H9 (cell line): ENCODE measurements at regions not wholly inside any gene's neighbourhood (a gene's known extent, or its start where the extent isn't known, plus 50 kb on each side); places are given as distances from the start of the nearest gene placed in this dataset.

Experiments used
- DNase-seq: peaks from one replicate; pipeline ENCODE4 v3.0.0-alpha.2; 2017
- H2AFZ ChIP-seq: one replicate; pipeline ENCODE4 v1.6.1; 2013; ENCODE audit warnings: mild to moderate bottlenecking, low read length, control low read depth, moderate library complexity
- H2AK5ac ChIP-seq: 2 replicates; pipeline ENCODE4 v1.6.1; 2013; ENCODE audit warnings: low read length, control low read depth, mixed read lengths; ENCODE audit not compliant: insufficient read length
- H2BK120ac ChIP-seq: one replicate; pipeline ENCODE4 v1.6.1; 2013; ENCODE audit warnings: low read depth, mild to moderate bottlenecking, low read length, control low read depth, inconsistent platforms; ENCODE audit not compliant: poor library complexity, severe bottlenecking
- H2BK12ac ChIP-seq: 2 replicates; pipeline ENCODE4 v1.6.1; 2013; ENCODE audit warnings: low read length, control low read depth, mixed read lengths, low read depth; ENCODE audit not compliant: insufficient read length
- H2BK15ac ChIP-seq: 2 replicates; pipeline ENCODE4 v1.6.1; 2013; ENCODE audit warnings: low read depth, low read length, control low read depth
- H2BK20ac ChIP-seq: one replicate; pipeline ENCODE4 v1.6.1; 2013; ENCODE audit warnings: low read depth, mild to moderate bottlenecking, low read length, control low read depth, inconsistent platforms; ENCODE audit not compliant: poor library complexity, severe bottlenecking
- H2BK5ac ChIP-seq: 2 replicates; pipeline ENCODE4 v1.6.1; 2013; ENCODE audit warnings: low read length, control low read depth, mixed read lengths; ENCODE audit not compliant: insufficient read length
- H3K14ac ChIP-seq: 2 replicates; pipeline ENCODE4 v1.6.1; 2013; ENCODE audit warnings: low read length, control low read depth; ENCODE audit not compliant: insufficient read depth
- H3K18ac ChIP-seq: 2 replicates; pipeline ENCODE4 v1.6.1; 2013; ENCODE audit warnings: low read depth, mild to moderate bottlenecking, mixed read lengths, low read length, control low read depth; ENCODE audit not compliant: insufficient read length
- H3K23ac ChIP-seq: 2 replicates; pipeline ENCODE4 v1.6.1; 2013; ENCODE audit warnings: low read length, control low read depth, mixed read lengths, low read depth; ENCODE audit not compliant: insufficient read length
- H3K23me2 ChIP-seq: 2 replicates; pipeline ENCODE4 v1.6.1; 2013; ENCODE audit warnings: low read depth, mild to moderate bottlenecking, mixed read lengths, low read length, control low read depth; ENCODE audit not compliant: insufficient read length, poor library complexity, severe bottlenecking
- H3K27ac ChIP-seq: 2 replicates; pipeline ENCODE4 v1.5.1; 2013; ENCODE audit warnings: low read length, control low read depth, mixed read lengths, low read depth; ENCODE audit not compliant: insufficient read length
- H3K27me3 ChIP-seq: 2 replicates; pipeline ENCODE4 v1.6.1; 2013; ENCODE audit warnings: low read length, control low read depth, inconsistent platforms; ENCODE audit not compliant: insufficient read depth
- H3K4ac ChIP-seq: 2 replicates; pipeline ENCODE4 v1.6.1; 2013; ENCODE audit warnings: low read depth, mild to moderate bottlenecking, control low read depth, inconsistent platforms, low read length, moderate library complexity
- H3K4me1 ChIP-seq: 2 replicates; pipeline ENCODE4 v1.6.1; 2013; ENCODE audit warnings: low read length, control low read depth, inconsistent platforms; ENCODE audit not compliant: insufficient read depth
- H3K4me2 ChIP-seq: 2 replicates; pipeline ENCODE4 v1.6.1; 2013; ENCODE audit warnings: low read length, control low read depth, mixed read lengths; ENCODE audit not compliant: insufficient read length, insufficient read depth
- H3K56ac ChIP-seq: 2 replicates; pipeline ENCODE4 v1.6.1; 2013; ENCODE audit warnings: low read depth, mild to moderate bottlenecking, mixed read lengths, low read length, control low read depth; ENCODE audit not compliant: insufficient read length
- H3K79me1 ChIP-seq: 2 replicates; pipeline ENCODE4 v1.6.1; 2013; ENCODE audit warnings: low read depth, mild to moderate bottlenecking, moderate library complexity, low read length, control low read depth, inconsistent platforms; ENCODE audit not compliant: insufficient read depth, poor library complexity, severe bottlenecking
- H3K79me2 ChIP-seq: 2 replicates; pipeline ENCODE4 v1.6.1; 2013; ENCODE audit warnings: low read length, control low read depth, inconsistent platforms; ENCODE audit not compliant: insufficient read depth
- H3K9ac ChIP-seq: 2 replicates; pipeline ENCODE4 v1.6.1; 2013; ENCODE audit warnings: low read length, control low read depth, mixed read lengths; ENCODE audit not compliant: insufficient read length; ENCODE audit errors: extremely low read depth
- H3K9me3 ChIP-seq: one replicate; pipeline ENCODE4 v1.6.1; 2013; ENCODE audit warnings: low read depth, low read length, inconsistent platforms; ENCODE audit not compliant: control insufficient read depth
- H3T11ph ChIP-seq: one replicate; pipeline ENCODE4 v1.6.1; 2013; ENCODE audit warnings: mild to moderate bottlenecking, low read length, control low read depth, inconsistent platforms
- H4K20me1 ChIP-seq: one replicate; pipeline ENCODE4 v1.6.1; 2013; ENCODE audit not compliant: control insufficient read depth, insufficient read length, insufficient read depth
- H4K5ac ChIP-seq: 2 replicates; pipeline ENCODE4 v1.6.1; 2013; ENCODE audit warnings: low read depth, mild to moderate bottlenecking, mixed read lengths, low read length, control low read depth; ENCODE audit not compliant: insufficient read length
- H4K8ac ChIP-seq: replicated peaks from 2 replicates; pipeline ENCODE4 v1.6.1; 2013; ENCODE audit warnings: low read length, control low read depth, mixed read lengths, low read depth; ENCODE audit not compliant: insufficient read length
- H4K91ac ChIP-seq: 2 replicates; pipeline ENCODE4 v1.6.1; 2013; ENCODE audit warnings: low read depth, mild to moderate bottlenecking, moderate library complexity, mixed read lengths, low read length, control low read depth; ENCODE audit not compliant: insufficient read length
- H3K27ac Mint-ChIP-seq, 3 experiments: 2 replicates in 2 of 3; 3 replicates in 1 of 3; pipeline ENCODE4 v1.8.0; 2020 to 2021; ENCODE audit warnings: mixed read lengths in 3 of 3, mild to moderate bottlenecking in 1 of 3, moderate library complexity in 1 of 3
- H3K27me3 Mint-ChIP-seq: 2 replicates; pipeline ENCODE4 v1.8.0; 2021; ENCODE audit warnings: low read depth, mild to moderate bottlenecking, moderate library complexity, mixed read lengths
- H3K36me3 Mint-ChIP-seq, 3 experiments: 2 replicates in 2 of 3; 3 replicates in 1 of 3; pipeline ENCODE4 v1.8.0; 2020 to 2021; ENCODE audit warnings: low read depth in 3 of 3, mixed read lengths in 3 of 3; ENCODE audit not compliant: insufficient read depth in 1 of 3
- H3K4me1 Mint-ChIP-seq, 2 experiments: 2 replicates each; pipeline ENCODE4 v1.8.0; 2020; ENCODE audit warnings: mixed read lengths in 2 of 2
- H3K4me3 Mint-ChIP-seq, 2 experiments: 2 replicates in 1 of 2; 3 replicates in 1 of 2; pipeline ENCODE4 v1.8.0; 2020 to 2021; ENCODE audit warnings: mild to moderate bottlenecking in 2 of 2, mixed read lengths in 2 of 2, moderate library complexity in 1 of 2
- H3K9me3 Mint-ChIP-seq, 2 experiments: 2 replicates in 1 of 2; 3 replicates in 1 of 2; pipeline ENCODE4 v1.8.0; 2020; ENCODE audit warnings: mild to moderate bottlenecking in 2 of 2, mixed read lengths in 2 of 2, moderate library complexity in 1 of 2
- WGBS: extraction: QIAGEN DNeasy Blood & Tissue Kit; methylation state at CpG from one replicate; pipeline ENCODE4 v1.1.7; 2013; ENCODE audit warnings: missing lambda C conversion rate, low lambda C conversion rate, mixed read lengths; ENCODE audit not compliant: insufficient read length; ENCODE audit errors: extremely low coverage; 5-methylcytosine and 5-hydroxymethylcytosine counted together
- TF ChIP-seq, protein P1 (sequence below): fragments of 200-600 bp; sonication (generic); conservative IDR thresholded peaks from 3 replicates; pipeline ENCODE4 v1.8.0; 2021; ENCODE audit warnings: antibody characterized with exemption, mild to moderate bottlenecking

DNA sequence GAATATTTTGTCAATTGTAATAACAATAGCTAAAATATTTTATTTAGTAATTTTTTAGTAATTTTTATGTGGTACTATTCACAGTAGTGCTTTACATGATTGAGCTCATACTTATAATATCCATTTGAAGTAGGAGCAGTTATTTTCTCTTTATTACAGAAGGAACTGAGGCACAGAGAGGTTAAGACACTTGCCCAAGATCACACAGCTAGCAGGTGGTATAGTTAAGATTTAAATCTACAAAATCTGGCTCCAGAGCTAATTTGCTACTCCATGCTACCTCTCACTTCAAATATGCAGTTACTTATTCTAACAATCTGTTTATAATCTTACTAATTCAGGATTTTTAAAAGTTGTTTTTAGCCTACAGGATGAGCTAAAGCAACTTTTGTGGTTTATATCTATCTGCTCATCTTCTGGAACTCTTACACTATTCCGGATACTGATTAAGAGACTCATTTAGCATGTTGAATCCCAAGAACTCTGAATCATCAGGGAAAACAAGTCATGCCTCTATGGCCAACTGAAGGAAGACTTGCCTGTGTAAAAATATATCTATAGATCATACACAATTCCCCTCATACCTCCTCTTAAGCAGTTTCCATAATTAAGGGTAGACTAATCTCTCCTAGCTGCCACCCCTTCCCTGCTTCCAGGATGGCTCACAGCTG lies 324.2 kb downstream of the UBE3D start:
- WGBS = no CpG with 5 or more reads among the region's 1 CpG
- Histone ChIP-seq H3K9me3 (no peaks in the 10 kb centered on the region), H3K4ac (no peak overlapping the region), H3K79me2 (no peaks in the 10 kb centered on the region), H3K4me1 (peaks cover 2% of the 10 kb centered on the region), H2AK5ac (no peak overlapping the region), H3K79me1 (no peaks in the 10 kb centered on the region), H3K23me2 (no peaks in the 10 kb centered on the region), H2BK5ac (no peak overlapping the region), H3K4me2 (no peak overlapping the region), H4K91ac (no peak overlapping the region), H2BK120ac (no peak overlapping the region), H3K27me3 (no peaks in the 10 kb centered on the region), H3K56ac (no peak overlapping the region), H3K18ac (no peak overlapping the region), H2BK15ac (no peak overlapping the region), H4K8ac (no peak overlapping the region), H2BK20ac (no peak overlapping the region), H3T11ph (no peak overlapping the region), H3K9ac (no peak overlapping the region), H4K5ac (no peak overlapping the region), H4K20me1 (no peaks in the 10 kb centered on the region), H3K23ac (no peak overlapping the region), H2BK12ac (no peak overlapping the region), H3K27ac (no peak overlapping the region), H3K14ac (no peak overlapping the region), H2AFZ (no peak overlapping the region)
- no peaks in the 10 kb centered on the region; a peak in 2 of 7 replicates for H3K36me3 Mint-ChIP-seq
- no peak overlapping the region for H3K4me3 Mint-ChIP-seq
- TF ChIP-seq, protein P1, sequence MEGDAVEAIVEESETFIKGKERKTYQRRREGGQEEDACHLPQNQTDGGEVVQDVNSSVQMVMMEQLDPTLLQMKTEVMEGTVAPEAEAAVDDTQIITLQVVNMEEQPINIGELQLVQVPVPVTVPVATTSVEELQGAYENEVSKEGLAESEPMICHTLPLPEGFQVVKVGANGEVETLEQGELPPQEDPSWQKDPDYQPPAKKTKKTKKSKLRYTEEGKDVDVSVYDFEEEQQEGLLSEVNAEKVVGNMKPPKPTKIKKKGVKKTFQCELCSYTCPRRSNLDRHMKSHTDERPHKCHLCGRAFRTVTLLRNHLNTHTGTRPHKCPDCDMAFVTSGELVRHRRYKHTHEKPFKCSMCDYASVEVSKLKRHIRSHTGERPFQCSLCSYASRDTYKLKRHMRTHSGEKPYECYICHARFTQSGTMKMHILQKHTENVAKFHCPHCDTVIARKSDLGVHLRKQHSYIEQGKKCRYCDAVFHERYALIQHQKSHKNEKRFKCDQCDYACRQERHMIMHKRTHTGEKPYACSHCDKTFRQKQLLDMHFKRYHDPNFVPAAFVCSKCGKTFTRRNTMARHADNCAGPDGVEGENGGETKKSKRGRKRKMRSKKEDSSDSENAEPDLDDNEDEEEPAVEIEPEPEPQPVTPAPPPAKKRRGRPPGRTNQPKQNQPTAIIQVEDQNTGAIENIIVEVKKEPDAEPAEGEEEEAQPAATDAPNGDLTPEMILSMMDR = no peak
- no peaks in the 10 kb centered on the region for H3K27me3 Mint-ChIP-seq
- peak overlapping the region in 2 of 3 experiments; percentile 42 to 55; a peak in 1 of 7 replicates for H3K27ac Mint-ChIP-seq
- H3K4me1 Mint-ChIP-seq = peaks cover 41 to 44% of the 10 kb centered on the region in 2 experiments
- no peak for DNase-seq
- H3K9me3 Mint-ChIP-seq = no peaks in the 10 kb centered on the region
